Activated naive CD8-positive, alpha-beta T cell treated with anti-CD3 and anti-CD28 coated beads for 36 hours (primary cell): ENCODE measurements at regions not wholly inside any gene's neighbourhood (a gene's known extent, or its start where the extent isn't known, plus 50 kb on each side); places are given as distances from the start of the nearest gene placed in this dataset.
"Not testable (repeated sequence)": the region's sequence is repeated elsewhere in the genome, so short reads cannot be mapped to it uniquely, and the experiment has no call there.

Source experiments
- DNase-seq: peaks from one replicate; pipeline ENCODE4 v3.0.0; 2021
- H3K27ac Mint-ChIP-seq: one replicate; pipeline ENCODE4 v1.8.0; 2022; ENCODE audit warnings: mild to moderate bottlenecking, moderate library complexity, mixed read lengths
- H3K27me3 Mint-ChIP-seq: one replicate; pipeline ENCODE4 v1.8.0; 2022; ENCODE audit warnings: mild to moderate bottlenecking, mixed read lengths
- H3K36me3 Mint-ChIP-seq: one replicate; pipeline ENCODE4 v1.8.0; 2021; ENCODE audit warnings: mild to moderate bottlenecking, mixed read lengths
- H3K4me1 Mint-ChIP-seq: one replicate; pipeline ENCODE4 v1.8.0; 2021; ENCODE audit warnings: mixed read lengths
- H3K4me3 Mint-ChIP-seq: one replicate; pipeline ENCODE4 v1.8.0; 2022; ENCODE audit warnings: mild to moderate bottlenecking, moderate library complexity, mixed read lengths
- H3K9me3 Mint-ChIP-seq: one replicate; pipeline ENCODE4 v1.8.0; 2022; ENCODE audit warnings: mixed read lengths

- Mint-ChIP-seq H3K36me3 (no peaks in the 10 kb centered on the region), H3K27me3 (no peaks in the 10 kb centered on the region), H3K4me3 (no peak overlapping the region), H3K27ac (no peak overlapping the region), H3K9me3 (no peaks in the 10 kb centered on the region), H3K4me1 (no peaks in the 10 kb centered on the region)
- no peak for DNase-seq
Measured at GRCh38 chr2:3041246-3041645, 336.4 kb downstream of the EIPR1 start.

GRCh38 chr2:3040496-3041140 is 337.0 kb downstream of the EIPR1 start:
- Mint-ChIP-seq H3K4me3 (no peak overlapping the region), H3K4me1 (no peaks in the 10 kb centered on the region), H3K9me3 (no peaks in the 10 kb centered on the region), H3K27ac (no peak overlapping the region), H3K36me3 (no peaks in the 10 kb centered on the region), H3K27me3 (no peaks in the 10 kb centered on the region)
- no peak for DNase-seq

GRCh38 chr2:3040066-3040428 is 337.6 kb downstream of the EIPR1 start:
- H3K27ac Mint-ChIP-seq, result no peak overlapping the region
- no peaks in the 10 kb centered on the region for H3K4me1 Mint-ChIP-seq
- no peaks in the 10 kb centered on the region for H3K9me3 Mint-ChIP-seq
- no peaks in the 10 kb centered on the region for H3K36me3 Mint-ChIP-seq
- H3K4me3 Mint-ChIP-seq, result no peak overlapping the region
- DNase-seq, result no peak
- H3K27me3 Mint-ChIP-seq, result no peaks in the 10 kb centered on the region

- no peak for DNase-seq
- Mint-ChIP-seq H3K4me1 (no peaks in the 10 kb centered on the region), H3K9me3 (no peaks in the 10 kb centered on the region), H3K4me3 (no peak overlapping the region), H3K27me3 (no peaks in the 10 kb centered on the region), H3K36me3 (no peaks in the 10 kb centered on the region), H3K27ac (no peak overlapping the region)
Measured at GRCh38 chr2:3039188-3040065, 338.2 kb downstream of the EIPR1 start.

GRCh38 chr2:3038636-3039035 is 339.0 kb downstream of the EIPR1 start:
- Mint-ChIP-seq H3K9me3 (no peaks in the 10 kb centered on the region), H3K4me3 (no peak overlapping the region), H3K4me1 (no peaks in the 10 kb centered on the region), H3K27me3 (no peaks in the 10 kb centered on the region), H3K36me3 (no peaks in the 10 kb centered on the region), H3K27ac (no peak overlapping the region)
- no peak for DNase-seq

- no peaks in the 10 kb centered on the region for H3K36me3 Mint-ChIP-seq
- no peak for DNase-seq
- no peaks in the 10 kb centered on the region for H3K9me3 Mint-ChIP-seq
- H3K4me1 Mint-ChIP-seq, result no peaks in the 10 kb centered on the region
- no peaks in the 10 kb centered on the region for H3K27me3 Mint-ChIP-seq
- no peak overlapping the region for H3K27ac Mint-ChIP-seq
- no peak overlapping the region for H3K4me3 Mint-ChIP-seq
Measured at GRCh38 chr2:3037196-3038194, 340.1 kb downstream of the EIPR1 start.

- DNase-seq, result no peak
- H3K9me3 Mint-ChIP-seq, result no peaks in the 10 kb centered on the region
- H3K4me1 Mint-ChIP-seq, result no peaks in the 10 kb centered on the region
- no peak overlapping the region for H3K27ac Mint-ChIP-seq
- no peaks in the 10 kb centered on the region for H3K27me3 Mint-ChIP-seq
- no peaks in the 10 kb centered on the region for H3K36me3 Mint-ChIP-seq
- H3K4me3 Mint-ChIP-seq, result no peak overlapping the region
Measured at GRCh38 chr2:3036432-3037125, 341.0 kb downstream of the EIPR1 start.

- no peak overlapping the region for H3K4me3 Mint-ChIP-seq
- no peak for DNase-seq
- H3K36me3 Mint-ChIP-seq, result no peaks in the 10 kb centered on the region
- no peaks in the 10 kb centered on the region for H3K4me1 Mint-ChIP-seq
- H3K27me3 Mint-ChIP-seq, result no peaks in the 10 kb centered on the region
- H3K9me3 Mint-ChIP-seq, result no peaks in the 10 kb centered on the region
- no peak overlapping the region for H3K27ac Mint-ChIP-seq
Measured at GRCh38 chr2:3035385-3036050, 342.1 kb downstream of the EIPR1 start.

GRCh38 chr2:3034856-3035255 is 342.8 kb downstream of the EIPR1 start:
- Mint-ChIP-seq H3K27me3 (no peaks in the 10 kb centered on the region), H3K4me1 (no peaks in the 10 kb centered on the region), H3K9me3 (peaks cover 3% of the 10 kb centered on the region), H3K36me3 (no peaks in the 10 kb centered on the region), H3K27ac (no peak overlapping the region), H3K4me3 (no peak overlapping the region)
- no peak for DNase-seq

- peaks cover 5% of the 10 kb centered on the region for H3K9me3 Mint-ChIP-seq
Measured at GRCh38 chr2:3034396-3034795, 343.2 kb downstream of the EIPR1 start.

GRCh38 chr2:3033315-3033714 is 344.3 kb downstream of the EIPR1 start:
- Mint-ChIP-seq H3K36me3 (no peaks in the 10 kb centered on the region), H3K27me3 (no peaks in the 10 kb centered on the region), H3K27ac (no peak overlapping the region), H3K4me3 (no peak overlapping the region), H3K9me3 (peaks cover 5% of the 10 kb centered on the region), H3K4me1 (no peaks in the 10 kb centered on the region)
- DNase-seq, result no peak

More at GRCh38 chr2:3034396-3034795, 343.2 kb downstream of the EIPR1 start:
- Mint-ChIP-seq H3K27me3 (no peaks in the 10 kb centered on the region), H3K36me3 (no peaks in the 10 kb centered on the region), H3K4me1 (no peaks in the 10 kb centered on the region), H3K4me3 (no peak overlapping the region), H3K27ac (no peak overlapping the region)
- DNase-seq, result no peak

- H3K27ac Mint-ChIP-seq, H3K9me3 Mint-ChIP-seq, H3K4me1 Mint-ChIP-seq, H3K27me3 Mint-ChIP-seq, H3K36me3 Mint-ChIP-seq, DNase-seq, H3K4me3 Mint-ChIP-seq: not testable (repeated sequence)
Measured at GRCh38 chr2:3030791-3031190, 346.8 kb downstream of the EIPR1 start.

- no peaks in the 10 kb centered on the region for H3K27me3 Mint-ChIP-seq
- DNase-seq, result no peak
Measured at GRCh38 chr2:3025984-3026383, 351.6 kb downstream of the EIPR1 start.

GRCh38 chr2:3025261-3025660 is 352.4 kb downstream of the EIPR1 start:
- no peaks in the 10 kb centered on the region for H3K36me3 Mint-ChIP-seq
- no peaks in the 10 kb centered on the region for H3K27me3 Mint-ChIP-seq
- H3K4me1 Mint-ChIP-seq, result no peaks in the 10 kb centered on the region
- no peak overlapping the region for H3K4me3 Mint-ChIP-seq
- no peak for DNase-seq
- no peak overlapping the region for H3K27ac Mint-ChIP-seq
- peaks cover 5% of the 10 kb centered on the region for H3K9me3 Mint-ChIP-seq

More at GRCh38 chr2:3025984-3026383, 351.6 kb downstream of the EIPR1 start:
- Mint-ChIP-seq H3K9me3 (peaks cover 5% of the 10 kb centered on the region), H3K36me3 (no peaks in the 10 kb centered on the region), H3K4me3 (no peak overlapping the region), H3K27ac (no peak overlapping the region), H3K4me1 (no peaks in the 10 kb centered on the region)
